Left lung (tissue), 4 donors: ENCODE measurements at regions not wholly inside any gene's neighbourhood (a gene's known extent, or its start where the extent isn't known, plus 50 kb on each side); places are given as distances from the start of the nearest gene placed in this dataset.
A peak's percentile ranks its signal among the peaks of the same experiment; 100 is the strongest.
"Not testable (repeated sequence)": the region's sequence is repeated elsewhere in the genome, so short reads cannot be mapped to it uniquely, and the experiment has no call there.

Experiments
- ATAC-seq: fragments of 200-7000 bp; cut with Tn5 transposase; one replicate; pipeline ENCODE4 v1.9.1; 2020; ENCODE audit warnings: moderate library complexity
- DNase-seq, 4 donors: peaks; one replicate each; pipeline ENCODE4 v3.0.0-alpha.2; 2013 to 2020
- H3K27ac ChIP-seq, 2 donors: fragments of 200-600 bp; sonication (generic) in 1 of 2; one replicate each; pipeline versions ENCODE4 v1.5.0 to v1.8.0; 2020 to 2021
- H3K27me3 ChIP-seq, 2 donors: fragments of 200-600 bp; sonication (generic) in 1 of 2; one replicate each; pipeline versions ENCODE4 v1.5.0 to v1.8.0; 2020 to 2021
- H3K36me3 ChIP-seq, 2 donors: fragments of 200-600 bp; sonication (generic) in 1 of 2; one replicate each; pipeline versions ENCODE4 v1.5.0 to v1.8.0; 2020 to 2021
- H3K4me1 ChIP-seq, 2 donors: fragments of 200-600 bp; one replicate each; pipeline ENCODE4 v1.8.0; 2021
- H3K4me3 ChIP-seq, 2 donors: fragments of 200-600 bp; sonication (generic) in 1 of 2; one replicate each; pipeline versions ENCODE4 v1.5.0 to v1.8.0; 2020 to 2021; ENCODE audit warnings: mild to moderate bottlenecking in 1 of 2
- H3K9me3 ChIP-seq, 2 donors: fragments of 200-600 bp; sonication (generic) in 1 of 2; one replicate each; pipeline versions ENCODE4 v1.5.0 to v1.8.0; 2020 to 2021
- intact Hi-C, 2 donors: fragments of 100-400 bp; cut with DNase I; formaldehyde crosslinking; loops; one replicate each; pipeline versions ENCODE4 v1.11.2 to v1.14.2; 2022
- TF ChIP-seq, protein P1 (sequence below), 2 donors: fragments of 200-600 bp; sonication (generic) in 1 of 2; IDR thresholded peaks; one replicate each; pipeline versions ENCODE4 v1.5.0 to v1.8.0; 2021; ENCODE audit warnings: antibody characterized with exemption in 2 of 2
- donor health status: DM: no; HTN: yes; CAD: no.
- donor health status: DM: no; HTN: no; CAD: no.

DNA sequence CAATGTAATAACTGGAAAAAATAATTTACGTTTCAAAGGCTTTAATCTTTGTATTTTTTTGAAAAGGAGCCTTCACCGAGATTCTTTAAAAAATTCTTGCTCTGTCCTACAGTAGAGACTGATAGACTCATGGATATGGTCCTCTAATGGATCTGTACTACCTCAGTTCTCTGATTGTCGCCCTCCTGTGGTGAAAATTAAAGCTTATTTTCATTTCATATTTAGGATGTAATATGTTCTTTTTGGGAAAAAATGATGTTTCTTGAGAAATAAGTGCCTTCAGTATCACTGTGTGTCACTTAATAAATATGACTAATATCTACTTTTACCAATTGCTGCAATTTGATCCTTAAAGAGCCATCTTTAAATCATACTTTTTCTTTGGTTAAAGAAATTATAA is 4593.3 kb upstream of the OR11H1 start:
- H3K4me1 ChIP-seq, DNase-seq, H3K27ac ChIP-seq, H3K27me3 ChIP-seq, intact Hi-C loops, ATAC-seq, H3K36me3 ChIP-seq, H3K4me3 ChIP-seq: not testable (repeated sequence)
- peaks cover 0 to 67% of the 10 kb centered on the region in 2 donors for H3K9me3 ChIP-seq

DNA sequence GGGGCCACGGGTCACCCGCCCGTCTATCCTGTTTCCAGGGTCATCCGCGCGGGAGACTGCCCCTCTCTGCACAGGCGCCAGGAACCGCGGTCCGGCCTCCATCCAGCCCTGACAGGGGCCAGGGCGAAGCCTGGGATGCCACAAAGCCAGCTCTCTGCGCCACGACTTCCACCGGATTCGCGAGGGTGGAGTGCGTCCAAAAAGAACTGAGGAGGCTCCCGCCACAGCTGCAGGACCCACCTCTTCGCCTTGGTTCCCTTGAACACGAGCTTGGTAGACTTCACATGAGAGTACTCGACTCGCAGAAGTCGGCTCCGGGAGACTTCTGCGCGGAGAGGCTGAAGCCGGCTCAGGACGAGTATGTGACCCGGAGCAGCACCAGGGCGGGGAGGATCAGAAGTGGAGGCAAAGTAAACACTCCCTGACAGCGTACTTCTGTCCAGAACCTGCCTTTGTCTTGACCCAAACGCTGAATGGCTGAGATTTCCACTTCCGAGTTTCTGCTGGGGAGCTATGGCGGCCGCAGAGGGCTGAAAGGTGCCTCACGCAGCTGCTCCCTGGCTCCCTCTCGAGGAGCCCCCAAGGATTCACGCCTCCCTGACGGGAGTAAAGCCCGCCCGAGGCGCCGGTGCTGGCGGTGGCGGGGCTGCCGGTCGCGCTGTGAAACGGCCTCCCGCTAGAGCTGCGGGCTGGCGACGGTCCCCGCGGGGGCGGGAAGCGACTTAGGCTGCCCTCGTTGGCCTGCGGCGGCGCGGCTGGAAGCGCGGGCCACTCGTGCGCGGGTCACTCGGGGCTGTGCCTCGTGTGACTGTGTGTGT is 4566.7 kb upstream of the OR11H1 start:
- Histone ChIP-seq H3K4me3 (no peak overlapping the region), H3K27me3 (no peaks in the 10 kb centered on the region), H3K9me3 (peaks cover 0 to 56% of the 10 kb centered on the region in 2 donors), H3K36me3 (no peaks in the 10 kb centered on the region), H3K27ac (no peak overlapping the region), H3K4me1 (no peaks in the 10 kb centered on the region)
- DNase-seq (peak in 1 of 4 donors; percentile 86), ATAC-seq (no peak)
- intact Hi-C loops = no loop called here
- TF ChIP-seq, protein P1, sequence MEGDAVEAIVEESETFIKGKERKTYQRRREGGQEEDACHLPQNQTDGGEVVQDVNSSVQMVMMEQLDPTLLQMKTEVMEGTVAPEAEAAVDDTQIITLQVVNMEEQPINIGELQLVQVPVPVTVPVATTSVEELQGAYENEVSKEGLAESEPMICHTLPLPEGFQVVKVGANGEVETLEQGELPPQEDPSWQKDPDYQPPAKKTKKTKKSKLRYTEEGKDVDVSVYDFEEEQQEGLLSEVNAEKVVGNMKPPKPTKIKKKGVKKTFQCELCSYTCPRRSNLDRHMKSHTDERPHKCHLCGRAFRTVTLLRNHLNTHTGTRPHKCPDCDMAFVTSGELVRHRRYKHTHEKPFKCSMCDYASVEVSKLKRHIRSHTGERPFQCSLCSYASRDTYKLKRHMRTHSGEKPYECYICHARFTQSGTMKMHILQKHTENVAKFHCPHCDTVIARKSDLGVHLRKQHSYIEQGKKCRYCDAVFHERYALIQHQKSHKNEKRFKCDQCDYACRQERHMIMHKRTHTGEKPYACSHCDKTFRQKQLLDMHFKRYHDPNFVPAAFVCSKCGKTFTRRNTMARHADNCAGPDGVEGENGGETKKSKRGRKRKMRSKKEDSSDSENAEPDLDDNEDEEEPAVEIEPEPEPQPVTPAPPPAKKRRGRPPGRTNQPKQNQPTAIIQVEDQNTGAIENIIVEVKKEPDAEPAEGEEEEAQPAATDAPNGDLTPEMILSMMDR (IDR thresholded peaks at IDR 0.05) = no peak

DNA sequence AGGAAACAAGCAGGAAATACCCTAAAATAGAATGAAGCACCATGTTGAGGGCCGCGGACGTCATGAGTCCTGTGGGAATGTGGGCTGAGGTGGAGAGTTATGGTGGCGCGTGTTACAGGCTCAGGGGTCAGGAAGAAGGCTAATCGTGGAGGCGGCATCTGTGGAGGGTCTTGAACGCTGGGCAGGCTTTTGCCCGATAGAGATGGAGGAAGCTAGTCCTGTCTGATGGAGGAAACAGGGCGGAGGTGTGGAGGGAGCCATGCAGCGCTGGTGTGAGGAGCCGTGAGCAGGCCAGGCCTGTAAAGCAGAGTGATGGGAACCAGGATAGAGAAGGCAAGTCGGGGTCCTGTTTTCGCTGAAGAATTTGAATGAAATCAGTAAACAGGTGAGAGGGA is 4566.1 kb upstream of the OR11H1 start:
- peaks cover 0 to 55% of the 10 kb centered on the region in 2 donors for H3K9me3 ChIP-seq
- H3K27me3 ChIP-seq, H3K27ac ChIP-seq, ATAC-seq, H3K4me3 ChIP-seq, H3K4me1 ChIP-seq, intact Hi-C loops, H3K36me3 ChIP-seq: not testable (repeated sequence)
- peak in 1 of 4 donors; percentile 65 for DNase-seq
